ENCODE measurements at regions not wholly inside any gene's neighbourhood (a gene's known extent, or its start where the extent isn't known, plus 50 kb on each side); places are given as distances from the start of the nearest gene placed in this dataset.

DNA sequence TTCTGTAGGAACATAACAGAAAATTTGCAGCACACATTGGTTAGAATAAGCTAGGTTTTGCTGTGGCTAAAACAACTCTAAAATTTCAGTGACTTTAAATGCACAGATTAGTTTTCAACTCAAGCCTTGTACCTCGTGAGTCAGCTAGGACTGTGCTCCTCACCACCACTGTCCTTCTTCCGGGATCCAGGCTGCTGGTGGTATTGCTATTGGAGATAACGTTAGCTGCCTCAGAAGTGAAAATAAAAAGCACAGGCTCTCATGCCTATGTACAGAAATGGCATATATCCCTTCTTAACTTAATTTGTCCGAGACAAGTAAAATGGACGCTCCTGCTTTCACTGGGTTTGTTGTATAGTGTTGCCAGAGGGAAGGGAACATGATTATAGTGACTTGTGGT, 931.1 kb upstream of the EYS start:
- TF ChIP-seq, protein P1, sequence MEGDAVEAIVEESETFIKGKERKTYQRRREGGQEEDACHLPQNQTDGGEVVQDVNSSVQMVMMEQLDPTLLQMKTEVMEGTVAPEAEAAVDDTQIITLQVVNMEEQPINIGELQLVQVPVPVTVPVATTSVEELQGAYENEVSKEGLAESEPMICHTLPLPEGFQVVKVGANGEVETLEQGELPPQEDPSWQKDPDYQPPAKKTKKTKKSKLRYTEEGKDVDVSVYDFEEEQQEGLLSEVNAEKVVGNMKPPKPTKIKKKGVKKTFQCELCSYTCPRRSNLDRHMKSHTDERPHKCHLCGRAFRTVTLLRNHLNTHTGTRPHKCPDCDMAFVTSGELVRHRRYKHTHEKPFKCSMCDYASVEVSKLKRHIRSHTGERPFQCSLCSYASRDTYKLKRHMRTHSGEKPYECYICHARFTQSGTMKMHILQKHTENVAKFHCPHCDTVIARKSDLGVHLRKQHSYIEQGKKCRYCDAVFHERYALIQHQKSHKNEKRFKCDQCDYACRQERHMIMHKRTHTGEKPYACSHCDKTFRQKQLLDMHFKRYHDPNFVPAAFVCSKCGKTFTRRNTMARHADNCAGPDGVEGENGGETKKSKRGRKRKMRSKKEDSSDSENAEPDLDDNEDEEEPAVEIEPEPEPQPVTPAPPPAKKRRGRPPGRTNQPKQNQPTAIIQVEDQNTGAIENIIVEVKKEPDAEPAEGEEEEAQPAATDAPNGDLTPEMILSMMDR (IDR thresholded peaks at IDR 0.05; ENCODE audit: low read depth, low read length): no peak
- TF ChIP-seq EZH2phosphoT487 (IDR thresholded peaks at IDR 0.05; ENCODE audit: low read depth): no peak
